KOPT-K1 (cell line): ENCODE measurements at regions not wholly inside any gene's neighbourhood (a gene's known extent, or its start where the extent isn't known, plus 50 kb on each side); places are given as distances from the start of the nearest gene placed in this dataset.

Source experiments
- H3K27ac ChIP-seq: fragments of 200-600 bp; sonication (generic); 2 replicates; pipeline ENCODE4 v1.5.1; 2016; ENCODE audit warnings: antibody characterized with exemption, mild to moderate bottlenecking, low read depth, low read length; ENCODE audit not compliant: poor library complexity, severe bottlenecking
- H3K36me3 ChIP-seq: fragments of 200-600 bp; sonication (generic); 2 replicates; pipeline ENCODE4 v1.5.1; 2017; ENCODE audit warnings: antibody characterized with exemption, mild to moderate bottlenecking, low read length, moderate library complexity; ENCODE audit not compliant: insufficient read depth
- H3K9me3 ChIP-seq: fragments of 200-600 bp; sonication (generic); 2 replicates; pipeline ENCODE4 v1.5.1; 2017; ENCODE audit warnings: antibody characterized with exemption, low read length, mild to moderate bottlenecking; ENCODE audit not compliant: insufficient read depth, poor library complexity, severe bottlenecking

- no peak overlapping the region for H3K27ac ChIP-seq
- H3K9me3 ChIP-seq = no peaks in the 10 kb centered on the region
Observed at GRCh38 chr7:25886387-25887240, 265.4 kb upstream of the NFE2L3 start.

GRCh38 chr7:25887266-25887665 lies 264.7 kb upstream of the NFE2L3 start:
- no peaks in the 10 kb centered on the region for H3K36me3 ChIP-seq
- H3K9me3 ChIP-seq = no peaks in the 10 kb centered on the region
- no peak overlapping the region for H3K27ac ChIP-seq

More at GRCh38 chr7:25886387-25887240, 265.4 kb upstream of the NFE2L3 start:
- no peaks in the 10 kb centered on the region for H3K36me3 ChIP-seq

GRCh38 chr7:25887795-25888559 lies 264.0 kb upstream of the NFE2L3 start:
- H3K9me3 ChIP-seq = no peaks in the 10 kb centered on the region
- H3K27ac ChIP-seq = no peak overlapping the region
- H3K36me3 ChIP-seq = no peaks in the 10 kb centered on the region

GRCh38 chr7:25889765-25890164 lies 262.2 kb upstream of the NFE2L3 start:
- H3K9me3 ChIP-seq = no peaks in the 10 kb centered on the region
- H3K27ac ChIP-seq = no peak overlapping the region
- no peaks in the 10 kb centered on the region for H3K36me3 ChIP-seq

- Histone ChIP-seq H3K27ac (no peak overlapping the region), H3K9me3 (no peaks in the 10 kb centered on the region), H3K36me3 (no peaks in the 10 kb centered on the region)
Observed at GRCh38 chr7:25891591-25891990, 260.4 kb upstream of the NFE2L3 start.

GRCh38 chr7:25893436-25893835 lies 258.6 kb upstream of the NFE2L3 start:
- H3K36me3 ChIP-seq = no peaks in the 10 kb centered on the region
- H3K27ac ChIP-seq = no peak overlapping the region
- H3K9me3 ChIP-seq = no peaks in the 10 kb centered on the region

GRCh38 chr7:25894002-25894901 lies 257.7 kb upstream of the NFE2L3 start:
- no peak overlapping the region for H3K27ac ChIP-seq
- no peaks in the 10 kb centered on the region for H3K36me3 ChIP-seq
- no peaks in the 10 kb centered on the region for H3K9me3 ChIP-seq

- Histone ChIP-seq H3K9me3 (no peaks in the 10 kb centered on the region), H3K27ac (no peak overlapping the region), H3K36me3 (no peaks in the 10 kb centered on the region)
Observed at GRCh38 chr7:25894902-25895791, 256.9 kb upstream of the NFE2L3 start.

GRCh38 chr7:25895792-25896171 lies 256.2 kb upstream of the NFE2L3 start:
- Histone ChIP-seq H3K36me3 (no peaks in the 10 kb centered on the region), H3K9me3 (no peaks in the 10 kb centered on the region), H3K27ac (no peak overlapping the region)

- Histone ChIP-seq H3K9me3 (no peaks in the 10 kb centered on the region), H3K36me3 (no peaks in the 10 kb centered on the region), H3K27ac (no peak overlapping the region)
Observed at GRCh38 chr7:25897261-25897782, 254.7 kb upstream of the NFE2L3 start.

- Histone ChIP-seq H3K27ac (no peak overlapping the region), H3K36me3 (no peaks in the 10 kb centered on the region), H3K9me3 (no peaks in the 10 kb centered on the region)
Observed at GRCh38 chr7:25900245-25900644, 251.8 kb upstream of the NFE2L3 start.

GRCh38 chr7:25900877-25901276 lies 251.1 kb upstream of the NFE2L3 start:
- no peaks in the 10 kb centered on the region for H3K9me3 ChIP-seq
- H3K27ac ChIP-seq = no peak overlapping the region
- H3K36me3 ChIP-seq = no peaks in the 10 kb centered on the region

GRCh38 chr7:25901658-25902057 lies 250.3 kb upstream of the NFE2L3 start:
- Histone ChIP-seq H3K9me3 (no peaks in the 10 kb centered on the region), H3K36me3 (no peaks in the 10 kb centered on the region), H3K27ac (no peak overlapping the region)

GRCh38 chr7:25906003-25906402 lies 246.0 kb upstream of the NFE2L3 start:
- Histone ChIP-seq H3K9me3 (no peaks in the 10 kb centered on the region), H3K27ac (no peak overlapping the region), H3K36me3 (no peaks in the 10 kb centered on the region)
